Calu3 (cell line): ENCODE measurements at regions not wholly inside any gene's neighbourhood (a gene's known extent, or its start where the extent isn't known, plus 50 kb on each side); places are given as distances from the start of the nearest gene placed in this dataset.
"Not testable (repeated sequence)": the region's sequence is repeated elsewhere in the genome, so short reads cannot be mapped to it uniquely, and the experiment has no call there.

Experiments
- BruUV-seq: library from RNA; stranded (reverse); fragments of 400-500 nt; replicated peaks from 2 replicates; lab custom pipeline; 2021; lab: Mats Ljungman, UMichigan
- CTCF ChIA-PET: fragments of 300-600 bp; sonication (Branson Sonifier 250); formaldehyde crosslinking; loops from one replicate; lab custom pipeline; 2022; ENCODE audit warnings: antibody characterized with exemption; lab: Charles Lee
- DNase-seq: peaks from one replicate; pipeline ENCODE4 v3.0.0; 2022
- H3K27ac Mint-ChIP-seq: one replicate; pipeline ENCODE4 v1.8.0; 2022; ENCODE audit warnings: mixed read lengths; ENCODE audit not compliant: unreplicated experiment
- H3K27me3 Mint-ChIP-seq: one replicate; pipeline ENCODE4 v1.8.0; 2022; ENCODE audit warnings: mixed read lengths; ENCODE audit not compliant: unreplicated experiment
- H3K36me3 Mint-ChIP-seq: one replicate; pipeline ENCODE4 v1.8.0; 2022; ENCODE audit warnings: mild to moderate bottlenecking, moderate library complexity, mixed read lengths; ENCODE audit not compliant: insufficient read depth, unreplicated experiment
- H3K4me1 Mint-ChIP-seq: one replicate; pipeline ENCODE4 v1.8.0; 2022; ENCODE audit warnings: mild to moderate bottlenecking, low read depth, mixed read lengths; ENCODE audit not compliant: unreplicated experiment
- H3K4me3 Mint-ChIP-seq: one replicate; pipeline ENCODE4 v1.8.0; 2022; ENCODE audit warnings: mild to moderate bottlenecking, low read depth, moderate library complexity, mixed read lengths; ENCODE audit not compliant: unreplicated experiment
- H3K9me3 Mint-ChIP-seq: one replicate; pipeline ENCODE4 v1.8.0; 2022; ENCODE audit warnings: low read depth, mixed read lengths; ENCODE audit not compliant: unreplicated experiment
- CTCF ChIP-seq: fragments of 200-600 bp; IDR thresholded peaks from one replicate; pipeline ENCODE4 v1.8.0; 2022; ENCODE audit warnings: antibody characterized with exemption; ENCODE audit not compliant: unreplicated experiment
- intact Hi-C: fragments of 100-400 bp; cut with micrococcal nuclease; formaldehyde crosslinking; loops from one replicate; pipeline ENCODE4 v1.10.0; 2022; ENCODE audit not compliant: unreplicated experiment

- DNase-seq, H3K4me1 Mint-ChIP-seq, H3K36me3 Mint-ChIP-seq, H3K27ac Mint-ChIP-seq, BruUV-seq, H3K27me3 Mint-ChIP-seq, H3K4me3 Mint-ChIP-seq, intact Hi-C loops, CTCF ChIA-PET: not testable (repeated sequence)
- peaks cover 13% of the 10 kb centered on the region for H3K9me3 Mint-ChIP-seq
These were observed 2226.0 kb upstream of the DEFB115 start for GRCh38 chr20:29031262-29031982.

GRCh38 chr20:29044239-29044638 is 2213.2 kb upstream of the DEFB115 start:
- H3K9me3 Mint-ChIP-seq, intact Hi-C loops, H3K4me3 Mint-ChIP-seq, H3K4me1 Mint-ChIP-seq, H3K27ac Mint-ChIP-seq, BruUV-seq, H3K36me3 Mint-ChIP-seq, H3K27me3 Mint-ChIP-seq, CTCF ChIA-PET: not testable (repeated sequence)
- DNase-seq: peak; percentile 8

GRCh38 chr20:29050008-29050606 is 2207.4 kb upstream of the DEFB115 start:
- H3K9me3 Mint-ChIP-seq, intact Hi-C loops, H3K4me3 Mint-ChIP-seq, H3K27ac Mint-ChIP-seq, H3K27me3 Mint-ChIP-seq, CTCF ChIA-PET, H3K4me1 Mint-ChIP-seq, H3K36me3 Mint-ChIP-seq, BruUV-seq: not testable (repeated sequence)
- peak; percentile 17 for TF ChIP-seq CTCF
- DNase-seq: peak; percentile 36

- H3K27ac Mint-ChIP-seq, H3K27me3 Mint-ChIP-seq, H3K4me3 Mint-ChIP-seq, H3K4me1 Mint-ChIP-seq, H3K9me3 Mint-ChIP-seq, H3K36me3 Mint-ChIP-seq, CTCF ChIA-PET, intact Hi-C loops, BruUV-seq, DNase-seq: not testable (repeated sequence)
- TF ChIP-seq CTCF: peak; percentile 30
These were observed 2199.5 kb upstream of the DEFB115 start for GRCh38 chr20:29057866-29058484.

- H3K27me3 Mint-ChIP-seq, intact Hi-C loops, BruUV-seq, H3K4me1 Mint-ChIP-seq, H3K27ac Mint-ChIP-seq, DNase-seq, H3K36me3 Mint-ChIP-seq, H3K4me3 Mint-ChIP-seq, CTCF ChIA-PET: not testable (repeated sequence)
- H3K9me3 Mint-ChIP-seq: peaks cover 18% of the 10 kb centered on the region
These were observed 2195.0 kb upstream of the DEFB115 start for GRCh38 chr20:29062451-29062850.

GRCh38 chr20:29066341-29066740 is 2191.1 kb upstream of the DEFB115 start:
- peaks cover 18% of the 10 kb centered on the region for H3K9me3 Mint-ChIP-seq
- H3K27me3 Mint-ChIP-seq, DNase-seq, H3K36me3 Mint-ChIP-seq, H3K27ac Mint-ChIP-seq, H3K4me3 Mint-ChIP-seq, CTCF ChIA-PET, BruUV-seq, intact Hi-C loops, H3K4me1 Mint-ChIP-seq: not testable (repeated sequence)

- CTCF ChIA-PET, H3K27ac Mint-ChIP-seq, BruUV-seq, H3K4me3 Mint-ChIP-seq, H3K4me1 Mint-ChIP-seq, intact Hi-C loops, H3K36me3 Mint-ChIP-seq, H3K27me3 Mint-ChIP-seq, DNase-seq: not testable (repeated sequence)
- H3K9me3 Mint-ChIP-seq: peaks cover 11% of the 10 kb centered on the region
These were observed 2183.8 kb upstream of the DEFB115 start for GRCh38 chr20:29073640-29074039.
